ENCODE measurements at regions not wholly inside any gene's neighbourhood (a gene's known extent, or its start where the extent isn't known, plus 50 kb on each side); places are given as distances from the start of the nearest gene placed in this dataset.

DNA sequence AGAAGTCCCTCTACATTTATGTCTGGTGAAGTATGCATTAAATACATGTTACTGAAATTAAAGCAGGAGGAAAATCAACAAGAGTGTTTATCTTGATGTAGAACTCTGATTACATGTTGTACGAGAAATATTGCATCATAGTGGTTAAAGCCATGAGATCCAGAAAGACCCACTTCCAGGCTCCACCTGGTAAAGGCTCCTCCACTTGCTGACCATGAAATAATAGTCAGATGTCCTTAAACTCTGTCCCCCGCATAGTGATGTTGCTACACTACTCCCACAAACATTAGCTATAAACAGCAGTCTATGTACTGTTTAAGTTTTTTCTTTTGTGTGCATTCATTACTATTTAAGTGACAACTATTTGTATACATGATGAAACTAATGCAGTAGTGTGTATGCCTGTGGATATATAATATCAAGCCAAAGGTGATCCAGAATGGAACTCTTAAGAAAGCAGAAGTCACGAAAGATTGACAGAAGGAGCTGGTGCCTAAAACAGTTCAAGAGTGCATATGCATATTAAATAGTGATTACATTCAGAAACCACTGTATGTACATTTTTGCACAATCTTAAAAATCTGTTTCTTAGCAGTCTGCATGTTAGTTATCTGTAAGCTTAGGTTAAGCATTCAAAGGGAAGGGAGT, 264.4 kb upstream of the KCNMB2 start:
- Histone ChIP-seq H4K20me1 (ENCODE audit: insufficient read depth, low read length) (no peaks in the 10 kb centered on the region), H3K4me3 (ENCODE audit: low read length) (no peak overlapping the region), H3K9ac (ENCODE audit: low read length) (no peak overlapping the region), H3K4me1 (ENCODE audit: low read length) (no peaks in the 10 kb centered on the region), H3K79me2 (ENCODE audit: low read length) (no peaks in the 10 kb centered on the region), H3K27ac (ENCODE audit: low read length) (no peak overlapping the region), H3K36me3 (replicated peaks; ENCODE audit: insufficient read depth, low read length) (no peaks in the 10 kb centered on the region), H3K4me2 (ENCODE audit: low read depth, low read length) (no peak overlapping the region), H2AFZ (ENCODE audit: low read length) (no peak overlapping the region), H3K27me3 (replicated peaks; ENCODE audit: insufficient read depth, low read length) (no peaks in the 10 kb centered on the region), H3K9me2 (replicated peaks; ENCODE audit: insufficient read depth, low read length) (no peaks in the 10 kb centered on the region), H3K9me3 (replicated peaks; ENCODE audit: insufficient read depth, low read length) (no peaks in the 10 kb centered on the region), H3F3A (ENCODE audit: insufficient read depth, low read length) (no peaks in the 10 kb centered on the region)
- DNase-seq: no peak
- TF ChIP-seq EZH2 (optimal IDR thresholded peaks at IDR 0.05; ENCODE audit: low read depth, low read length): no peak
- no peak for TF ChIP-seq EZH2phosphoT487 (IDR thresholded peaks at IDR 0.05; ENCODE audit: low read length)
- TF ChIP-seq, protein P1, sequence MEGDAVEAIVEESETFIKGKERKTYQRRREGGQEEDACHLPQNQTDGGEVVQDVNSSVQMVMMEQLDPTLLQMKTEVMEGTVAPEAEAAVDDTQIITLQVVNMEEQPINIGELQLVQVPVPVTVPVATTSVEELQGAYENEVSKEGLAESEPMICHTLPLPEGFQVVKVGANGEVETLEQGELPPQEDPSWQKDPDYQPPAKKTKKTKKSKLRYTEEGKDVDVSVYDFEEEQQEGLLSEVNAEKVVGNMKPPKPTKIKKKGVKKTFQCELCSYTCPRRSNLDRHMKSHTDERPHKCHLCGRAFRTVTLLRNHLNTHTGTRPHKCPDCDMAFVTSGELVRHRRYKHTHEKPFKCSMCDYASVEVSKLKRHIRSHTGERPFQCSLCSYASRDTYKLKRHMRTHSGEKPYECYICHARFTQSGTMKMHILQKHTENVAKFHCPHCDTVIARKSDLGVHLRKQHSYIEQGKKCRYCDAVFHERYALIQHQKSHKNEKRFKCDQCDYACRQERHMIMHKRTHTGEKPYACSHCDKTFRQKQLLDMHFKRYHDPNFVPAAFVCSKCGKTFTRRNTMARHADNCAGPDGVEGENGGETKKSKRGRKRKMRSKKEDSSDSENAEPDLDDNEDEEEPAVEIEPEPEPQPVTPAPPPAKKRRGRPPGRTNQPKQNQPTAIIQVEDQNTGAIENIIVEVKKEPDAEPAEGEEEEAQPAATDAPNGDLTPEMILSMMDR (IDR thresholded peaks at IDR 0.05; ENCODE audit: low read length): no peak

DNA sequence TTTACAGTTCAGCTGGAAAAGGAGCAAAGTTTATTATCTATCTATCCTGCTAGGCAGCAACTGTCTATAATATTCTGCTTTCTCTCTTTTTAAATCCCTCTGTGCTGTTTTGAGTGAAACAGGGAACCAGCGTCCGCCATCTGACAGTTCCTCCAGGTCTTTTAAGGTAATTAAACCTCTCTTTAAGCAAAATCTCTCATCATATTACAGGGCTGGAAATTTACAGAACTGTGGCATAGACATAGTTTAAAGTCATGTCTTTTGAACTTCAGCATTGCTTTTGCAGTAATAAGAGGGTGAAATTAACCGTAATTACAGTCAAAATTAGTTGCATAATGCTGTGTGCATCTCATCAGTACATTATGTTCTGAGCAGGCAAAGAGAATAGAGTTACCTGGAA, 263.4 kb upstream of the KCNMB2 start:
- Histone ChIP-seq H3K9ac (ENCODE audit: low read length) (no peak overlapping the region), H3K4me2 (ENCODE audit: low read depth, low read length) (no peak overlapping the region), H3F3A (ENCODE audit: insufficient read depth, low read length) (no peaks in the 10 kb centered on the region), H3K4me1 (ENCODE audit: low read length) (no peaks in the 10 kb centered on the region), H3K4me3 (ENCODE audit: low read length) (no peak overlapping the region), H3K36me3 (replicated peaks; ENCODE audit: insufficient read depth, low read length) (no peaks in the 10 kb centered on the region), H2AFZ (ENCODE audit: low read length) (no peak overlapping the region), H3K27ac (ENCODE audit: low read length) (no peak overlapping the region), H4K20me1 (ENCODE audit: insufficient read depth, low read length) (no peaks in the 10 kb centered on the region), H3K9me2 (replicated peaks; ENCODE audit: insufficient read depth, low read length) (no peaks in the 10 kb centered on the region), H3K9me3 (replicated peaks; ENCODE audit: insufficient read depth, low read length) (no peaks in the 10 kb centered on the region), H3K79me2 (ENCODE audit: low read length) (no peaks in the 10 kb centered on the region), H3K27me3 (replicated peaks; ENCODE audit: insufficient read depth, low read length) (no peaks in the 10 kb centered on the region)
- TF ChIP-seq, protein P1 (IDR thresholded peaks at IDR 0.05; ENCODE audit: low read length): no peak
- TF ChIP-seq EZH2 (optimal IDR thresholded peaks at IDR 0.05; ENCODE audit: low read depth, low read length) (no peak), EZH2phosphoT487 (IDR thresholded peaks at IDR 0.05; ENCODE audit: low read length) (no peak)
- no peak for DNase-seq

DNA sequence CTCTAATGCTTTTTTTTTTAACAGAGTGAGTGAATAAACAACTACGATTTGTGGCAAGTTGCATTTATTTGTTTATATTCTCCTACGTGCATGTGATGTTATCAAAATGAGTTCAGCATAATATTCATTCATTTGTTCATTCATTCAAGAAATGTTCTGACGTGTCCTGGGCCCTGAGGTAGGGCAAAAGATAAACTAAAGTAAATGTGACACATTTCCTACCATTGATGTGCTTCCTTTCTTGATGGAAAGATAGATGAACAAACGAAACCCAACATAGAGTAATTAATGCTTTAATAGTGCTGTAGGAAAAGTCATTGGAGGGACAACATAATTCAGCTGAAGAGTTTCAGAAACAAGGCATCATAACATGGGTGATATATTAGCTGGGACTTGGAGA, 261.5 kb upstream of the KCNMB2 start:
- Histone ChIP-seq H3K27ac (ENCODE audit: low read length) (no peak overlapping the region), H3K4me3 (ENCODE audit: low read length) (no peak overlapping the region), H3F3A (ENCODE audit: insufficient read depth, low read length) (no peaks in the 10 kb centered on the region), H3K36me3 (replicated peaks; ENCODE audit: insufficient read depth, low read length) (no peaks in the 10 kb centered on the region), H3K27me3 (replicated peaks; ENCODE audit: insufficient read depth, low read length) (no peaks in the 10 kb centered on the region), H4K20me1 (ENCODE audit: insufficient read depth, low read length) (no peaks in the 10 kb centered on the region), H3K4me1 (ENCODE audit: low read length) (no peaks in the 10 kb centered on the region), H3K9ac (ENCODE audit: low read length) (no peak overlapping the region), H2AFZ (ENCODE audit: low read length) (no peak overlapping the region), H3K79me2 (ENCODE audit: low read length) (no peaks in the 10 kb centered on the region), H3K4me2 (ENCODE audit: low read depth, low read length) (no peak overlapping the region), H3K9me3 (replicated peaks; ENCODE audit: insufficient read depth, low read length) (no peaks in the 10 kb centered on the region), H3K9me2 (replicated peaks; ENCODE audit: insufficient read depth, low read length) (no peaks in the 10 kb centered on the region)
- no peak for TF ChIP-seq EZH2phosphoT487 (IDR thresholded peaks at IDR 0.05; ENCODE audit: low read length)
- TF ChIP-seq, protein P1 (IDR thresholded peaks at IDR 0.05; ENCODE audit: low read length): no peak
- no peak for DNase-seq

All from MM.1S (cell line).